ENCODE measurements at regions not wholly inside any gene's neighbourhood (a gene's known extent, or its start where the extent isn't known, plus 50 kb on each side); places are given as distances from the start of the nearest gene placed in this dataset.

GRCh38 chr7:16060502-16060901, 360.8 kb downstream of the CRPPA start:
- Histone ChIP-seq H3K27ac (ENCODE audit: low read depth in 1 of 2, low read length in 1 of 2) (no peak overlapping the region), H3K4me1 (ENCODE audit: control insufficient read depth in 5 of 5, insufficient read depth in 5 of 5, low read length in 5 of 5) (peaks cover 2 to 47% (median 11%) of the 10 kb centered on the region in 5 donors), H3K9me3 (ENCODE audit: control insufficient read depth in 4 of 4, insufficient read depth in 3 of 4, low read length in 3 of 4) (peaks cover 0 to 1% (median 0%) of the 10 kb centered on the region in 4 donors), H3K9ac (ENCODE audit: insufficient read depth in 1 of 2, low read length in 2 of 2) (no peak overlapping the region), H3K36me3 (ENCODE audit: control insufficient read depth in 4 of 4, insufficient read depth in 4 of 4, low read length in 4 of 4) (no peaks in the 10 kb centered on the region), H3K4me3 (no peak overlapping the region), H3K27me3 (ENCODE audit: control insufficient read depth in 3 of 3, insufficient read depth in 3 of 3, low read length in 2 of 3) (no peaks in the 10 kb centered on the region)
- ATAC-seq (ENCODE audit: insufficient read depth, low FRiP score), result no peak
- peak in 2 of 3 donors; percentile 59 to 63 for DNase-seq
- TF ChIP-seq, protein P1, sequence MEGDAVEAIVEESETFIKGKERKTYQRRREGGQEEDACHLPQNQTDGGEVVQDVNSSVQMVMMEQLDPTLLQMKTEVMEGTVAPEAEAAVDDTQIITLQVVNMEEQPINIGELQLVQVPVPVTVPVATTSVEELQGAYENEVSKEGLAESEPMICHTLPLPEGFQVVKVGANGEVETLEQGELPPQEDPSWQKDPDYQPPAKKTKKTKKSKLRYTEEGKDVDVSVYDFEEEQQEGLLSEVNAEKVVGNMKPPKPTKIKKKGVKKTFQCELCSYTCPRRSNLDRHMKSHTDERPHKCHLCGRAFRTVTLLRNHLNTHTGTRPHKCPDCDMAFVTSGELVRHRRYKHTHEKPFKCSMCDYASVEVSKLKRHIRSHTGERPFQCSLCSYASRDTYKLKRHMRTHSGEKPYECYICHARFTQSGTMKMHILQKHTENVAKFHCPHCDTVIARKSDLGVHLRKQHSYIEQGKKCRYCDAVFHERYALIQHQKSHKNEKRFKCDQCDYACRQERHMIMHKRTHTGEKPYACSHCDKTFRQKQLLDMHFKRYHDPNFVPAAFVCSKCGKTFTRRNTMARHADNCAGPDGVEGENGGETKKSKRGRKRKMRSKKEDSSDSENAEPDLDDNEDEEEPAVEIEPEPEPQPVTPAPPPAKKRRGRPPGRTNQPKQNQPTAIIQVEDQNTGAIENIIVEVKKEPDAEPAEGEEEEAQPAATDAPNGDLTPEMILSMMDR (IDR thresholded peaks at IDR 0.05; ENCODE audit: control extremely low read depth, extremely low read depth), result no peak

- ATAC-seq (ENCODE audit: insufficient read depth, low FRiP score) (no peak), DNase-seq (no peak)
- WGBS, 2 donors, result 57 to 78% methylated on average over 2 of the region's 2 CpGs
- Histone ChIP-seq H3K4me1 (ENCODE audit: control insufficient read depth in 5 of 5, insufficient read depth in 5 of 5, low read length in 5 of 5) (peaks cover 0 to 20% (median 4%) of the 10 kb centered on the region in 5 donors), H3K27me3 (ENCODE audit: control insufficient read depth in 3 of 3, insufficient read depth in 3 of 3, low read length in 2 of 3) (no peaks in the 10 kb centered on the region), H3K9me3 (ENCODE audit: control insufficient read depth in 4 of 4, insufficient read depth in 3 of 4, low read length in 3 of 4) (no peaks in the 10 kb centered on the region), H3K4me3 (no peak overlapping the region), H3K27ac (ENCODE audit: low read depth in 1 of 2, low read length in 1 of 2) (no peak overlapping the region), H3K36me3 (ENCODE audit: control insufficient read depth in 4 of 4, insufficient read depth in 4 of 4, low read length in 4 of 4) (no peaks in the 10 kb centered on the region), H3K9ac (ENCODE audit: insufficient read depth in 1 of 2, low read length in 2 of 2) (no peak overlapping the region)
- TF ChIP-seq, protein P1 (IDR thresholded peaks at IDR 0.05; ENCODE audit: control extremely low read depth, extremely low read depth), result no peak
These were observed 365.9 kb downstream of the CRPPA start for GRCh38 chr7:16055263-16055976.

GRCh38 chr7:16051561-16052255, 365.2 kb upstream of the MEOX2 start:
- TF ChIP-seq, protein P1 (IDR thresholded peaks at IDR 0.05; ENCODE audit: control extremely low read depth, extremely low read depth), result no peak
- no peak for ATAC-seq (ENCODE audit: insufficient read depth, low FRiP score)
- peak; percentile 74 to 91 (median 89) for DNase-seq
- H3K4me1 ChIP-seq (ENCODE audit: control insufficient read depth in 5 of 5, insufficient read depth in 5 of 5, low read length in 5 of 5), result peaks cover 0 to 24% (median 4%) of the 10 kb centered on the region in 5 donors
- H3K36me3 ChIP-seq (ENCODE audit: control insufficient read depth in 4 of 4, insufficient read depth in 4 of 4, low read length in 4 of 4), result no peaks in the 10 kb centered on the region
- no peaks in the 10 kb centered on the region for H3K27me3 ChIP-seq (ENCODE audit: control insufficient read depth in 3 of 3, insufficient read depth in 3 of 3, low read length in 2 of 3)
- H3K27ac ChIP-seq (ENCODE audit: low read depth in 1 of 2, low read length in 1 of 2), result no peak overlapping the region
- WGBS, 2 donors, result 56 to 79% methylated on average over 4 of the region's 4 CpGs
- H3K4me3 ChIP-seq, result no peak overlapping the region
- H3K9ac ChIP-seq (ENCODE audit: insufficient read depth in 1 of 2, low read length in 2 of 2), result no peak overlapping the region
- no peaks in the 10 kb centered on the region for H3K9me3 ChIP-seq (ENCODE audit: control insufficient read depth in 4 of 4, insufficient read depth in 3 of 4, low read length in 3 of 4)
